CD14-positive monocyte (primary cell): ENCODE measurements at regions not wholly inside any gene's neighbourhood (a gene's known extent, or its start where the extent isn't known, plus 50 kb on each side); places are given as distances from the start of the nearest gene placed in this dataset.

Source experiments
- DNase-seq, 3 donors: peaks; one replicate each; pipeline ENCODE4 v3.0.0-alpha.2; 2011 to 2022
- H2AFZ ChIP-seq: 2 replicates; pipeline ENCODE4 v1.6.0; 2012; ENCODE audit warnings: mild to moderate bottlenecking, low read depth, low read length, inconsistent platforms; ENCODE audit not compliant: insufficient read depth, poor library complexity, severe bottlenecking
- H3K27ac ChIP-seq, 2 donors: 1 replicate in 1 of 2; 2 replicates in 1 of 2; pipeline ENCODE4 v1.5.1; 2012 to 2013; ENCODE audit warnings: low read length in 2 of 2, control low read depth in 1 of 2, inconsistent platforms in 1 of 2, low read depth in 1 of 2, mild to moderate bottlenecking in 1 of 2
- H3K27me3 ChIP-seq, 2 donors: one replicate each; pipeline versions ENCODE4 v1.6.0 to v1.6.1; 2011 to 2013; ENCODE audit warnings: low read length in 2 of 2; ENCODE audit not compliant: control insufficient read depth in 2 of 2, insufficient read depth in 2 of 2
- H3K36me3 ChIP-seq, 2 donors: replicated peaks in 1 of 2; 1 replicate in 1 of 2; 2 replicates in 1 of 2; pipeline versions ENCODE4 v1.5.1 to v1.6.1; 2012 to 2013; ENCODE audit warnings: low read length in 2 of 2, control low read depth in 1 of 2, inconsistent platforms in 1 of 2, mild to moderate bottlenecking in 1 of 2; ENCODE audit not compliant: insufficient read depth in 2 of 2, control insufficient read depth in 1 of 2
- H3K4me1 ChIP-seq, 2 donors: 1 replicate in 1 of 2; 2 replicates in 1 of 2; pipeline versions ENCODE4 v1.5.1 to v1.6.1; 2012 to 2013; ENCODE audit warnings: low read length in 2 of 2, control low read depth in 1 of 2, inconsistent platforms in 1 of 2, mild to moderate bottlenecking in 1 of 2, moderate library complexity in 1 of 2; ENCODE audit not compliant: insufficient read depth in 2 of 2, control insufficient read depth in 1 of 2
- H3K4me2 ChIP-seq: replicated peaks from 2 replicates; pipeline ENCODE3; 2012; ENCODE audit warnings: low read length, moderate library complexity, mild to moderate bottlenecking; ENCODE audit not compliant: poor library complexity, severe bottlenecking; ENCODE audit errors: extremely low read depth
- H3K4me3 ChIP-seq, 3 experiments: fragments of 200-600 bp in 1 of 3; sonication (generic) in 1 of 3; replicated peaks in 1 of 3; 1 replicate in 2 of 3; 2 replicates in 1 of 3; pipeline ENCODE4 v1.5.1; 2011 to 2013; ENCODE audit warnings: low read length in 3 of 3, mild to moderate bottlenecking in 3 of 3, control low read depth in 2 of 3, low read depth in 2 of 3, inconsistent platforms in 1 of 3, moderate library complexity in 1 of 3
- H3K79me2 ChIP-seq: 2 replicates; pipeline ENCODE4 v1.6.0; 2012; ENCODE audit warnings: mild to moderate bottlenecking, control low read depth, inconsistent platforms, low read length, moderate library complexity; ENCODE audit not compliant: insufficient read depth
- H3K9ac ChIP-seq: 2 replicates; pipeline ENCODE4 v1.6.0; 2017; ENCODE audit warnings: low read length, mild to moderate bottlenecking; ENCODE audit not compliant: insufficient read depth, poor library complexity, severe bottlenecking
- H3K9me3 ChIP-seq, 2 donors: replicated peaks in 1 of 2; 1 replicate in 1 of 2; 2 replicates in 1 of 2; pipeline versions ENCODE4 v1.5.1 to v1.6.1; 2012 to 2013; ENCODE audit warnings: low read length in 2 of 2, control low read depth in 1 of 2; ENCODE audit not compliant: control insufficient read depth in 1 of 2, insufficient read depth in 1 of 2
- H4K20me1 ChIP-seq: 2 replicates; pipeline ENCODE4 v1.6.0; 2012; ENCODE audit warnings: mild to moderate bottlenecking, low read length, control low read depth, moderate library complexity; ENCODE audit not compliant: insufficient read depth
- H3K27ac Mint-ChIP-seq, 7 donors: one replicate each; pipeline ENCODE4 v1.8.0; 2020; ENCODE audit warnings: mild to moderate bottlenecking in 7 of 7, mixed read lengths in 7 of 7, moderate library complexity in 6 of 7, inconsistent platforms in 2 of 7
- H3K27me3 Mint-ChIP-seq, 3 donors: one replicate each; pipeline ENCODE4 v1.8.0; 2021 to 2022; ENCODE audit warnings: low read depth in 3 of 3, mild to moderate bottlenecking in 3 of 3, mixed read lengths in 3 of 3, moderate library complexity in 3 of 3, inconsistent platforms in 1 of 3
- H3K36me3 Mint-ChIP-seq, 2 donors: one replicate each; pipeline ENCODE4 v1.8.0; 2020; ENCODE audit warnings: mixed read lengths in 2 of 2, inconsistent platforms in 1 of 2, mild to moderate bottlenecking in 1 of 2
- H3K4me1 Mint-ChIP-seq: one replicate; pipeline ENCODE4 v1.8.0; 2020; ENCODE audit warnings: mild to moderate bottlenecking, mixed read lengths
- H3K4me3 Mint-ChIP-seq, 2 donors: one replicate each; pipeline ENCODE4 v1.8.0; 2020; ENCODE audit warnings: mild to moderate bottlenecking in 2 of 2, mixed read lengths in 2 of 2, moderate library complexity in 1 of 2
- H3K9me3 Mint-ChIP-seq, 7 donors: one replicate each; pipeline ENCODE4 v1.8.0; 2020 to 2022; ENCODE audit warnings: mixed read lengths in 7 of 7, mild to moderate bottlenecking in 6 of 7, moderate library complexity in 6 of 7, inconsistent platforms in 2 of 7
- CTCF ChIP-seq: fragments of 200-600 bp; IDR thresholded peaks from one replicate; pipeline ENCODE4 v1.8.0; 2022; ENCODE audit warnings: antibody characterized with exemption, mild to moderate bottlenecking
- WGBS: methylation state at CpG from one replicate; pipeline ENCODE4 v1.1.5; 2013; ENCODE audit warnings: missing lambda C conversion rate; ENCODE audit not compliant: insufficient coverage; 5-methylcytosine and 5-hydroxymethylcytosine counted together
- intact Hi-C, 2 donors: fragments of 100-400 bp; cut with micrococcal nuclease; formaldehyde crosslinking; loops; one replicate each; pipeline versions ENCODE4 v1.15.0 to v1.15.1; 2023

- H3K9me3 ChIP-seq: no peaks in the 10 kb centered on the region
- H3K9ac ChIP-seq: no peak overlapping the region
- DNase-seq: no peak
- H2AFZ ChIP-seq: no peak overlapping the region
- Mint-ChIP-seq H3K27ac (no peak overlapping the region), H3K4me1 (no peaks in the 10 kb centered on the region), H3K4me3 (no peak overlapping the region), H3K27me3 (peaks cover 0 to 3% (median 2%) of the 10 kb centered on the region in 3 donors), H3K9me3 (no peaks in the 10 kb centered on the region), H3K36me3 (no peaks in the 10 kb centered on the region)
- H4K20me1 ChIP-seq: no peaks in the 10 kb centered on the region
- H3K4me3 ChIP-seq: no peak overlapping the region
- no peaks in the 10 kb centered on the region for H3K36me3 ChIP-seq
- H3K4me2 ChIP-seq: no peak overlapping the region
- no peaks in the 10 kb centered on the region for H3K27me3 ChIP-seq
- H3K4me1 ChIP-seq: no peaks in the 10 kb centered on the region
- WGBS: no CpG with 5 or more reads among the region's 2 CpGs
- no peak for TF ChIP-seq CTCF
- no peak overlapping the region for H3K27ac ChIP-seq
- no peaks in the 10 kb centered on the region for H3K79me2 ChIP-seq
- intact Hi-C loops: no loop called here
Measured at GRCh38 chrX:21181232-21181853, 192.9 kb upstream of the CNKSR2 start.

GRCh38 chrX:21193196-21193595, 181.0 kb upstream of the CNKSR2 start:
- H3K9me3 ChIP-seq: no peaks in the 10 kb centered on the region
- no peak overlapping the region for H3K4me3 ChIP-seq
- intact Hi-C loops: no loop called here
- no peak overlapping the region for H3K27ac Mint-ChIP-seq
- H3K9ac ChIP-seq: no peak overlapping the region
- no peaks in the 10 kb centered on the region for H3K27me3 Mint-ChIP-seq
- DNase-seq: no peak
- H4K20me1 ChIP-seq: no peaks in the 10 kb centered on the region
- no peaks in the 10 kb centered on the region for H3K4me1 Mint-ChIP-seq
- no peak overlapping the region for H3K4me2 ChIP-seq
- H3K27ac ChIP-seq: no peak overlapping the region
- H3K4me1 ChIP-seq: no peaks in the 10 kb centered on the region
- H2AFZ ChIP-seq: no peak overlapping the region
- TF ChIP-seq CTCF: no peak
- H3K36me3 Mint-ChIP-seq: no peaks in the 10 kb centered on the region
- H3K79me2 ChIP-seq: no peaks in the 10 kb centered on the region
- no peaks in the 10 kb centered on the region for H3K36me3 ChIP-seq
- H3K9me3 Mint-ChIP-seq: peaks cover 0 to 6% (median 1%) of the 10 kb centered on the region in 7 donors
- no peaks in the 10 kb centered on the region for H3K27me3 ChIP-seq
- no peak overlapping the region for H3K4me3 Mint-ChIP-seq
